WTC11 (cell line): ENCODE measurements at regions not wholly inside any gene's neighbourhood (a gene's known extent, or its start where the extent isn't known, plus 50 kb on each side); places are given as distances from the start of the nearest gene placed in this dataset.

Source experiments
- CREM ChIP-seq: sonication (generic); formaldehyde crosslinking; IDR thresholded peaks from 2 replicates; pipeline ENCODE4 v1.8.1; 2022; ENCODE audit warnings: mild to moderate bottlenecking, missing genetic modification reagents, moderate library complexity
- FOXP1 ChIP-seq: sonication (generic); formaldehyde crosslinking; IDR thresholded peaks from 2 replicates; pipeline ENCODE4 v1.8.0; 2022; ENCODE audit warnings: missing genetic modification reagents, mild to moderate bottlenecking, moderate library complexity, borderline replicate concordance
- NFYB ChIP-seq: sonication (generic); formaldehyde crosslinking; conservative IDR thresholded peaks from 2 replicates; pipeline ENCODE4 v1.8.0; 2022; ENCODE audit warnings: low read depth, missing genetic modification reagents
- SMAD3 ChIP-seq: sonication (generic); formaldehyde crosslinking; IDR thresholded peaks from 2 replicates; pipeline ENCODE4 v1.8.0; 2022; ENCODE audit warnings: missing genetic modification reagents, mild to moderate bottlenecking, borderline replicate concordance
- SP1 ChIP-seq: sonication (generic); formaldehyde crosslinking; conservative IDR thresholded peaks from 2 replicates; pipeline ENCODE4 v1.8.1; 2022; ENCODE audit warnings: missing genetic modification reagents
- ZNF138 ChIP-seq: sonication (generic); formaldehyde crosslinking; conservative IDR thresholded peaks from 2 replicates; pipeline ENCODE4 v1.8.1; 2022; ENCODE audit warnings: mild to moderate bottlenecking, moderate library complexity, missing genetic modification reagents
- ZNF232 ChIP-seq: sonication (generic); formaldehyde crosslinking; IDR thresholded peaks from 2 replicates; pipeline ENCODE4 v1.8.0; 2022; ENCODE audit warnings: mild to moderate bottlenecking, missing genetic modification reagents
- TF ChIP-seq, protein P1 (sequence below): sonication (generic); formaldehyde crosslinking; IDR thresholded peaks from 2 replicates; pipeline ENCODE4 v1.8.1; 2022; ENCODE audit warnings: low read depth, mild to moderate bottlenecking, moderate library complexity, missing genetic modification reagents, borderline replicate concordance
- TF ChIP-seq, protein P2 (sequence below): fragments of 200-600 bp; IDR thresholded peaks from 2 replicates; pipeline ENCODE4 v1.8.0; 2022; ENCODE audit warnings: antibody characterized with exemption
- TF ChIP-seq, protein P3 (sequence below): sonication (generic); formaldehyde crosslinking; IDR thresholded peaks from 2 replicates; pipeline ENCODE4 v1.8.1; 2023; ENCODE audit warnings: mild to moderate bottlenecking, missing genetic modification reagents
- TF ChIP-seq, protein P4 (sequence below): sonication (generic); formaldehyde crosslinking; IDR thresholded peaks from 2 replicates; pipeline ENCODE4 v1.8.0; 2022; ENCODE audit warnings: mild to moderate bottlenecking, missing genetic modification reagents

DNA sequence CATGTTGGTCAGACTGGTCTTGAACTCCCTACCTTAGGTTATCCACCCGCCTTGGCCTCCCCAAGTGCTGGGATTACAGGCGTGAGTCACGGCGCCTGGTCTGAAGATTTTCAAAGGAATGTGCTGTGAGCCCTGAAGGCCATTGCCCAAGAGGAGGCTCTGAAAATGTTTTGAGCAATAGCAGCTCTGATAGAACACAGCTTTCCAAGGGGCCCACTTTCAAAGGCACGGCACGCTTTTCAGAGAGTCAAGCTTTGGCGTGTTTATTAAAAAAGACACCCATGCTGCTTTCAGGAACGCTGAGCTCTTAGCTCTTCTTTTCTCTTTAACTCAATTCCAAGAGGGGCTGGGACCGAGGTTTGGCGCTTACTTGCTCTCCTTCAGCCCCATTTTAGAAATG, 73.8 kb upstream of the CDON start:
- TF ChIP-seq, protein P1, sequence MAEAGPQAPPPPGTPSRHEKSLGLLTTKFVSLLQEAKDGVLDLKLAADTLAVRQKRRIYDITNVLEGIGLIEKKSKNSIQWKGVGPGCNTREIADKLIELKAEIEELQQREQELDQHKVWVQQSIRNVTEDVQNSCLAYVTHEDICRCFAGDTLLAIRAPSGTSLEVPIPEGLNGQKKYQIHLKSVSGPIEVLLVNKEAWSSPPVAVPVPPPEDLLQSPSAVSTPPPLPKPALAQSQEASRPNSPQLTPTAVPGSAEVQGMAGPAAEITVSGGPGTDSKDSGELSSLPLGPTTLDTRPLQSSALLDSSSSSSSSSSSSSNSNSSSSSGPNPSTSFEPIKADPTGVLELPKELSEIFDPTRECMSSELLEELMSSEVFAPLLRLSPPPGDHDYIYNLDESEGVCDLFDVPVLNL: no peak
- TF ChIP-seq, protein P2, sequence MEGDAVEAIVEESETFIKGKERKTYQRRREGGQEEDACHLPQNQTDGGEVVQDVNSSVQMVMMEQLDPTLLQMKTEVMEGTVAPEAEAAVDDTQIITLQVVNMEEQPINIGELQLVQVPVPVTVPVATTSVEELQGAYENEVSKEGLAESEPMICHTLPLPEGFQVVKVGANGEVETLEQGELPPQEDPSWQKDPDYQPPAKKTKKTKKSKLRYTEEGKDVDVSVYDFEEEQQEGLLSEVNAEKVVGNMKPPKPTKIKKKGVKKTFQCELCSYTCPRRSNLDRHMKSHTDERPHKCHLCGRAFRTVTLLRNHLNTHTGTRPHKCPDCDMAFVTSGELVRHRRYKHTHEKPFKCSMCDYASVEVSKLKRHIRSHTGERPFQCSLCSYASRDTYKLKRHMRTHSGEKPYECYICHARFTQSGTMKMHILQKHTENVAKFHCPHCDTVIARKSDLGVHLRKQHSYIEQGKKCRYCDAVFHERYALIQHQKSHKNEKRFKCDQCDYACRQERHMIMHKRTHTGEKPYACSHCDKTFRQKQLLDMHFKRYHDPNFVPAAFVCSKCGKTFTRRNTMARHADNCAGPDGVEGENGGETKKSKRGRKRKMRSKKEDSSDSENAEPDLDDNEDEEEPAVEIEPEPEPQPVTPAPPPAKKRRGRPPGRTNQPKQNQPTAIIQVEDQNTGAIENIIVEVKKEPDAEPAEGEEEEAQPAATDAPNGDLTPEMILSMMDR: no peak
- TF ChIP-seq, protein P3, sequence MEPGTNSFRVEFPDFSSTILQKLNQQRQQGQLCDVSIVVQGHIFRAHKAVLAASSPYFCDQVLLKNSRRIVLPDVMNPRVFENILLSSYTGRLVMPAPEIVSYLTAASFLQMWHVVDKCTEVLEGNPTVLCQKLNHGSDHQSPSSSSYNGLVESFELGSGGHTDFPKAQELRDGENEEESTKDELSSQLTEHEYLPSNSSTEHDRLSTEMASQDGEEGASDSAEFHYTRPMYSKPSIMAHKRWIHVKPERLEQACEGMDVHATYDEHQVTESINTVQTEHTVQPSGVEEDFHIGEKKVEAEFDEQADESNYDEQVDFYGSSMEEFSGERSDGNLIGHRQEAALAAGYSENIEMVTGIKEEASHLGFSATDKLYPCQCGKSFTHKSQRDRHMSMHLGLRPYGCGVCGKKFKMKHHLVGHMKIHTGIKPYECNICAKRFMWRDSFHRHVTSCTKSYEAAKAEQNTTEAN (CRISPR knock-in tag): no peak
- TF ChIP-seq CREM (CRISPR knock-in tag) (no peak), FOXP1 (CRISPR knock-in tag) (no peak), ZNF138 (CRISPR knock-in tag) (no peak), SMAD3 (no peak), SP1 (CRISPR knock-in tag) (no peak), ZNF232 (no peak), NFYB (no peak)
- TF ChIP-seq, protein P4, sequence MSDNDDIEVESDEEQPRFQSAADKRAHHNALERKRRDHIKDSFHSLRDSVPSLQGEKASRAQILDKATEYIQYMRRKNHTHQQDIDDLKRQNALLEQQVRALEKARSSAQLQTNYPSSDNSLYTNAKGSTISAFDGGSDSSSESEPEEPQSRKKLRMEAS (CRISPR knock-in tag): no peak
